H9 (cell line): ENCODE measurements at regions not wholly inside any gene's neighbourhood (a gene's known extent, or its start where the extent isn't known, plus 50 kb on each side); places are given as distances from the start of the nearest gene placed in this dataset.

Experiments used
- DNase-seq: peaks from one replicate; pipeline ENCODE4 v3.0.0-alpha.2; 2017
- H2AFZ ChIP-seq: one replicate; pipeline ENCODE4 v1.6.1; 2013; ENCODE audit warnings: mild to moderate bottlenecking, low read length, control low read depth, moderate library complexity
- H2AK5ac ChIP-seq: 2 replicates; pipeline ENCODE4 v1.6.1; 2013; ENCODE audit warnings: low read length, control low read depth, mixed read lengths; ENCODE audit not compliant: insufficient read length
- H2BK120ac ChIP-seq: one replicate; pipeline ENCODE4 v1.6.1; 2013; ENCODE audit warnings: low read depth, mild to moderate bottlenecking, low read length, control low read depth, inconsistent platforms; ENCODE audit not compliant: poor library complexity, severe bottlenecking
- H2BK12ac ChIP-seq: 2 replicates; pipeline ENCODE4 v1.6.1; 2013; ENCODE audit warnings: low read length, control low read depth, mixed read lengths, low read depth; ENCODE audit not compliant: insufficient read length
- H2BK15ac ChIP-seq: 2 replicates; pipeline ENCODE4 v1.6.1; 2013; ENCODE audit warnings: low read depth, low read length, control low read depth
- H2BK20ac ChIP-seq: one replicate; pipeline ENCODE4 v1.6.1; 2013; ENCODE audit warnings: low read depth, mild to moderate bottlenecking, low read length, control low read depth, inconsistent platforms; ENCODE audit not compliant: poor library complexity, severe bottlenecking
- H2BK5ac ChIP-seq: 2 replicates; pipeline ENCODE4 v1.6.1; 2013; ENCODE audit warnings: low read length, control low read depth, mixed read lengths; ENCODE audit not compliant: insufficient read length
- H3K14ac ChIP-seq: 2 replicates; pipeline ENCODE4 v1.6.1; 2013; ENCODE audit warnings: low read length, control low read depth; ENCODE audit not compliant: insufficient read depth
- H3K18ac ChIP-seq: 2 replicates; pipeline ENCODE4 v1.6.1; 2013; ENCODE audit warnings: low read depth, mild to moderate bottlenecking, mixed read lengths, low read length, control low read depth; ENCODE audit not compliant: insufficient read length
- H3K23ac ChIP-seq: 2 replicates; pipeline ENCODE4 v1.6.1; 2013; ENCODE audit warnings: low read length, control low read depth, mixed read lengths, low read depth; ENCODE audit not compliant: insufficient read length
- H3K23me2 ChIP-seq: 2 replicates; pipeline ENCODE4 v1.6.1; 2013; ENCODE audit warnings: low read depth, mild to moderate bottlenecking, mixed read lengths, low read length, control low read depth; ENCODE audit not compliant: insufficient read length, poor library complexity, severe bottlenecking
- H3K27ac ChIP-seq: 2 replicates; pipeline ENCODE4 v1.5.1; 2013; ENCODE audit warnings: low read length, control low read depth, mixed read lengths, low read depth; ENCODE audit not compliant: insufficient read length
- H3K27me3 ChIP-seq: 2 replicates; pipeline ENCODE4 v1.6.1; 2013; ENCODE audit warnings: low read length, control low read depth, inconsistent platforms; ENCODE audit not compliant: insufficient read depth
- H3K4ac ChIP-seq: 2 replicates; pipeline ENCODE4 v1.6.1; 2013; ENCODE audit warnings: low read depth, mild to moderate bottlenecking, control low read depth, inconsistent platforms, low read length, moderate library complexity
- H3K4me1 ChIP-seq: 2 replicates; pipeline ENCODE4 v1.6.1; 2013; ENCODE audit warnings: low read length, control low read depth, inconsistent platforms; ENCODE audit not compliant: insufficient read depth
- H3K4me2 ChIP-seq: 2 replicates; pipeline ENCODE4 v1.6.1; 2013; ENCODE audit warnings: low read length, control low read depth, mixed read lengths; ENCODE audit not compliant: insufficient read length, insufficient read depth
- H3K56ac ChIP-seq: 2 replicates; pipeline ENCODE4 v1.6.1; 2013; ENCODE audit warnings: low read depth, mild to moderate bottlenecking, mixed read lengths, low read length, control low read depth; ENCODE audit not compliant: insufficient read length
- H3K79me1 ChIP-seq: 2 replicates; pipeline ENCODE4 v1.6.1; 2013; ENCODE audit warnings: low read depth, mild to moderate bottlenecking, moderate library complexity, low read length, control low read depth, inconsistent platforms; ENCODE audit not compliant: insufficient read depth, poor library complexity, severe bottlenecking
- H3K79me2 ChIP-seq: 2 replicates; pipeline ENCODE4 v1.6.1; 2013; ENCODE audit warnings: low read length, control low read depth, inconsistent platforms; ENCODE audit not compliant: insufficient read depth
- H3K9ac ChIP-seq: 2 replicates; pipeline ENCODE4 v1.6.1; 2013; ENCODE audit warnings: low read length, control low read depth, mixed read lengths; ENCODE audit not compliant: insufficient read length; ENCODE audit errors: extremely low read depth
- H3K9me3 ChIP-seq: one replicate; pipeline ENCODE4 v1.6.1; 2013; ENCODE audit warnings: low read depth, low read length, inconsistent platforms; ENCODE audit not compliant: control insufficient read depth
- H3T11ph ChIP-seq: one replicate; pipeline ENCODE4 v1.6.1; 2013; ENCODE audit warnings: mild to moderate bottlenecking, low read length, control low read depth, inconsistent platforms
- H4K20me1 ChIP-seq: one replicate; pipeline ENCODE4 v1.6.1; 2013; ENCODE audit not compliant: control insufficient read depth, insufficient read length, insufficient read depth
- H4K5ac ChIP-seq: 2 replicates; pipeline ENCODE4 v1.6.1; 2013; ENCODE audit warnings: low read depth, mild to moderate bottlenecking, mixed read lengths, low read length, control low read depth; ENCODE audit not compliant: insufficient read length
- H4K8ac ChIP-seq: replicated peaks from 2 replicates; pipeline ENCODE4 v1.6.1; 2013; ENCODE audit warnings: low read length, control low read depth, mixed read lengths, low read depth; ENCODE audit not compliant: insufficient read length
- H4K91ac ChIP-seq: 2 replicates; pipeline ENCODE4 v1.6.1; 2013; ENCODE audit warnings: low read depth, mild to moderate bottlenecking, moderate library complexity, mixed read lengths, low read length, control low read depth; ENCODE audit not compliant: insufficient read length
- H3K27ac Mint-ChIP-seq, 3 experiments: 2 replicates in 2 of 3; 3 replicates in 1 of 3; pipeline ENCODE4 v1.8.0; 2020 to 2021; ENCODE audit warnings: mixed read lengths in 3 of 3, mild to moderate bottlenecking in 1 of 3, moderate library complexity in 1 of 3
- H3K27me3 Mint-ChIP-seq: 2 replicates; pipeline ENCODE4 v1.8.0; 2021; ENCODE audit warnings: low read depth, mild to moderate bottlenecking, moderate library complexity, mixed read lengths
- H3K36me3 Mint-ChIP-seq, 3 experiments: 2 replicates in 2 of 3; 3 replicates in 1 of 3; pipeline ENCODE4 v1.8.0; 2020 to 2021; ENCODE audit warnings: low read depth in 3 of 3, mixed read lengths in 3 of 3; ENCODE audit not compliant: insufficient read depth in 1 of 3
- H3K4me1 Mint-ChIP-seq, 2 experiments: 2 replicates each; pipeline ENCODE4 v1.8.0; 2020; ENCODE audit warnings: mixed read lengths in 2 of 2
- H3K4me3 Mint-ChIP-seq, 2 experiments: 2 replicates in 1 of 2; 3 replicates in 1 of 2; pipeline ENCODE4 v1.8.0; 2020 to 2021; ENCODE audit warnings: mild to moderate bottlenecking in 2 of 2, mixed read lengths in 2 of 2, moderate library complexity in 1 of 2
- H3K9me3 Mint-ChIP-seq, 2 experiments: 2 replicates in 1 of 2; 3 replicates in 1 of 2; pipeline ENCODE4 v1.8.0; 2020; ENCODE audit warnings: mild to moderate bottlenecking in 2 of 2, mixed read lengths in 2 of 2, moderate library complexity in 1 of 2
- WGBS: extraction: QIAGEN DNeasy Blood & Tissue Kit; methylation state at CpG from one replicate; pipeline ENCODE4 v1.1.7; 2013; ENCODE audit warnings: missing lambda C conversion rate, low lambda C conversion rate, mixed read lengths; ENCODE audit not compliant: insufficient read length; ENCODE audit errors: extremely low coverage; 5-methylcytosine and 5-hydroxymethylcytosine counted together
- TF ChIP-seq, protein P1 (sequence below): fragments of 200-600 bp; sonication (generic); conservative IDR thresholded peaks from 3 replicates; pipeline ENCODE4 v1.8.0; 2021; ENCODE audit warnings: antibody characterized with exemption, mild to moderate bottlenecking

DNA sequence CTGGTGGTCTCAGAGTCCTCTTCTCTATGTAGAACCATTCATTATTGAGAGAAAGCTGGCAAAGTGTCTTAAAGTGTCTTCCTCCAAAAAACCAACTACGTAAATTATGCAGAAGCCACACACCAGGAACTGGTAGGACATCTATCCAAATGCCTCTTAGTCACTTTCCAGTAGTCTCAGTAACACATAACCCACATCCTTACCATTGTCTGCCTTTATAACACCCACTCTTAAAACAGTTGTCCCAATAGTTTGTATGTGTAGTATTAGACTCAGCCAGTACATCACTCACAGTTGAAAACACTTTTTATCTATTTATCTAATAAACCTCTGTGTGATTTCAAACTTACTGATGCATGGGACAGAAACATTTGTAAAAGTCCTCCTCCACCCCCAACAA is 143.6 kb upstream of the HNRNPA3 start:
- Histone ChIP-seq H2BK12ac (no peak overlapping the region), H3K27ac (no peak overlapping the region), H2BK20ac (no peak overlapping the region), H3K27me3 (no peaks in the 10 kb centered on the region), H3K79me2 (no peaks in the 10 kb centered on the region), H3K9me3 (no peaks in the 10 kb centered on the region), H4K5ac (no peak overlapping the region), H3K79me1 (no peaks in the 10 kb centered on the region), H4K91ac (no peak overlapping the region), H3K4ac (no peak overlapping the region), H3K14ac (no peak overlapping the region), H4K20me1 (no peaks in the 10 kb centered on the region), H3K18ac (no peak overlapping the region), H3T11ph (no peak overlapping the region), H3K23me2 (no peaks in the 10 kb centered on the region), H2BK15ac (no peak overlapping the region), H3K4me2 (no peak overlapping the region), H4K8ac (no peak overlapping the region), H2AFZ (no peak overlapping the region), H2AK5ac (no peak overlapping the region), H2BK120ac (no peak overlapping the region), H3K56ac (no peak overlapping the region), H3K4me1 (no peaks in the 10 kb centered on the region), H2BK5ac (no peak overlapping the region), H3K23ac (no peak overlapping the region), H3K9ac (no peak overlapping the region)
- no CpG with 5 or more reads among the region's 1 CpG for WGBS
- Mint-ChIP-seq H3K27ac (no peak overlapping the region), H3K27me3 (peaks cover 4% of the 10 kb centered on the region), H3K4me1 (0 out of 4 replicates have a peak, but pooled peaks cover 0 to 1% of the 10 kb centered on the region in 2 experiments), H3K9me3 (no peaks in the 10 kb centered on the region), H3K4me3 (no peak overlapping the region), H3K36me3 (no peaks in the 10 kb centered on the region)
- no peak for DNase-seq
- TF ChIP-seq, protein P1, sequence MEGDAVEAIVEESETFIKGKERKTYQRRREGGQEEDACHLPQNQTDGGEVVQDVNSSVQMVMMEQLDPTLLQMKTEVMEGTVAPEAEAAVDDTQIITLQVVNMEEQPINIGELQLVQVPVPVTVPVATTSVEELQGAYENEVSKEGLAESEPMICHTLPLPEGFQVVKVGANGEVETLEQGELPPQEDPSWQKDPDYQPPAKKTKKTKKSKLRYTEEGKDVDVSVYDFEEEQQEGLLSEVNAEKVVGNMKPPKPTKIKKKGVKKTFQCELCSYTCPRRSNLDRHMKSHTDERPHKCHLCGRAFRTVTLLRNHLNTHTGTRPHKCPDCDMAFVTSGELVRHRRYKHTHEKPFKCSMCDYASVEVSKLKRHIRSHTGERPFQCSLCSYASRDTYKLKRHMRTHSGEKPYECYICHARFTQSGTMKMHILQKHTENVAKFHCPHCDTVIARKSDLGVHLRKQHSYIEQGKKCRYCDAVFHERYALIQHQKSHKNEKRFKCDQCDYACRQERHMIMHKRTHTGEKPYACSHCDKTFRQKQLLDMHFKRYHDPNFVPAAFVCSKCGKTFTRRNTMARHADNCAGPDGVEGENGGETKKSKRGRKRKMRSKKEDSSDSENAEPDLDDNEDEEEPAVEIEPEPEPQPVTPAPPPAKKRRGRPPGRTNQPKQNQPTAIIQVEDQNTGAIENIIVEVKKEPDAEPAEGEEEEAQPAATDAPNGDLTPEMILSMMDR: no peak
